ENCODE measurements at regions not wholly inside any gene's neighbourhood (a gene's known extent, or its start where the extent isn't known, plus 50 kb on each side); places are given as distances from the start of the nearest gene placed in this dataset.

GRCh38 chr6:22943327-22943726, 374.0 kb downstream of the HDGFL1 start:
- no peak for TF ChIP-seq CTCF (IDR thresholded peaks at IDR 0.05)
- TF ChIP-seq POLR2A (IDR thresholded peaks at IDR 0.05) = no peak
